Glutamatergic neuron (in vitro differentiated cells): ENCODE measurements at regions not wholly inside any gene's neighbourhood (a gene's known extent, or its start where the extent isn't known, plus 50 kb on each side); places are given as distances from the start of the nearest gene placed in this dataset.

Source experiments
- DNase-seq: peaks from one replicate; pipeline ENCODE4 v3.0.0; 2022
- H3K27ac Mint-ChIP-seq: one replicate; pipeline ENCODE4 v1.8.0; 2020; ENCODE audit warnings: mild to moderate bottlenecking, mixed read lengths, inconsistent platforms; ENCODE audit not compliant: unreplicated experiment
- H3K27me3 Mint-ChIP-seq: one replicate; pipeline ENCODE4 v1.8.0; 2020; ENCODE audit warnings: mild to moderate bottlenecking, moderate library complexity, mixed read lengths, inconsistent platforms; ENCODE audit not compliant: unreplicated experiment
- H3K36me3 Mint-ChIP-seq: one replicate; pipeline ENCODE4 v1.8.0; 2020; ENCODE audit warnings: mild to moderate bottlenecking, mixed read lengths, inconsistent platforms; ENCODE audit not compliant: unreplicated experiment
- H3K4me1 Mint-ChIP-seq: one replicate; pipeline ENCODE4 v1.8.0; 2020; ENCODE audit warnings: mild to moderate bottlenecking, low read depth, mixed read lengths, inconsistent platforms; ENCODE audit not compliant: unreplicated experiment
- H3K4me3 Mint-ChIP-seq: one replicate; pipeline ENCODE4 v1.8.0; 2020; ENCODE audit warnings: mild to moderate bottlenecking, mixed read lengths, inconsistent platforms; ENCODE audit not compliant: unreplicated experiment
- H3K9me3 Mint-ChIP-seq: one replicate; pipeline ENCODE4 v1.8.0; 2020; ENCODE audit warnings: mild to moderate bottlenecking, moderate library complexity, mixed read lengths, inconsistent platforms; ENCODE audit not compliant: unreplicated experiment
- TF ChIP-seq, protein P1 (sequence below): fragments of 200-600 bp; sonication (generic); IDR thresholded peaks from one replicate; pipeline ENCODE4 v1.5.0; 2021; ENCODE audit not compliant: partially characterized antibody, unreplicated experiment

DNA sequence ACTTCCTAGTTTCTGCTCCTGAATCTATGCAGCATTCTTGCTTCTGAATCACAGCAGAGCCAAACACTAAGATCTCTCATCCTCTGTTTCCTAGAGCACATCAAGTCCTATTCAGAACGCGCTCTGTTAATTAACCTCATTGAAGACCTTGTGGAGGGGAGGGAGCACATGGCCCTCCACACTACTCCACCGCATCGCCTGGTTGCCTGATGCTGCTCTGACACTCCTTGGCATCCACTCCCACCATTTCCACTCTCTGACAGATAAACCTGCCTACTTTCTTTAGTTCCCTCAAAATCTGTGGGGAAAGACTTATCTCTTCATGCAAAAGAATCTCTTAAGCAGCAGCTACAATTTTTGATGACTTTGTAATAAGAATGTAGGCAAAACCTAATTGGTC, 802.3 kb upstream of the GYPC start:
- Mint-ChIP-seq H3K27me3 (no peaks in the 10 kb centered on the region), H3K36me3 (no peaks in the 10 kb centered on the region), H3K9me3 (no peaks in the 10 kb centered on the region), H3K4me1 (no peaks in the 10 kb centered on the region), H3K27ac (no peak overlapping the region), H3K4me3 (no peak overlapping the region)
- TF ChIP-seq, protein P1, sequence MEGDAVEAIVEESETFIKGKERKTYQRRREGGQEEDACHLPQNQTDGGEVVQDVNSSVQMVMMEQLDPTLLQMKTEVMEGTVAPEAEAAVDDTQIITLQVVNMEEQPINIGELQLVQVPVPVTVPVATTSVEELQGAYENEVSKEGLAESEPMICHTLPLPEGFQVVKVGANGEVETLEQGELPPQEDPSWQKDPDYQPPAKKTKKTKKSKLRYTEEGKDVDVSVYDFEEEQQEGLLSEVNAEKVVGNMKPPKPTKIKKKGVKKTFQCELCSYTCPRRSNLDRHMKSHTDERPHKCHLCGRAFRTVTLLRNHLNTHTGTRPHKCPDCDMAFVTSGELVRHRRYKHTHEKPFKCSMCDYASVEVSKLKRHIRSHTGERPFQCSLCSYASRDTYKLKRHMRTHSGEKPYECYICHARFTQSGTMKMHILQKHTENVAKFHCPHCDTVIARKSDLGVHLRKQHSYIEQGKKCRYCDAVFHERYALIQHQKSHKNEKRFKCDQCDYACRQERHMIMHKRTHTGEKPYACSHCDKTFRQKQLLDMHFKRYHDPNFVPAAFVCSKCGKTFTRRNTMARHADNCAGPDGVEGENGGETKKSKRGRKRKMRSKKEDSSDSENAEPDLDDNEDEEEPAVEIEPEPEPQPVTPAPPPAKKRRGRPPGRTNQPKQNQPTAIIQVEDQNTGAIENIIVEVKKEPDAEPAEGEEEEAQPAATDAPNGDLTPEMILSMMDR, result no peak
- no peak for DNase-seq

DNA sequence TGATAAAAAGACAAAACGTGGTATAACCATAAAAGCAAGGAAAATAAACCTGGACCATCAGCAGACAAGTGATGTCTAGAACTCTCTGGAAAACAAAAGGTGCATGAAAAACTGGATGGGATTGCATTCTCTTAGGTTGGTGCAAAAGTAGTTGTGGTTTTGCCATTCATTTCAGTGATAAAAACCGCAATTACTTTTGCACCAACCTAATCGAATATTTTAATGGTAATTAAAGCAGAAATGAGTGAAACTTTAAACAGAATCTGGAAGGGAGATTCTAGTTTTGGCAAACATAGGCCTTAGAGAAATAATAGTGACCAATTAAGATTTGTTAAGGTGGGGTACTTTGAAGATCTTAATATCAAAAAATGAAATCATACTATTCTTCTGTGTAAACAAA, 800.8 kb upstream of the GYPC start:
- no peaks in the 10 kb centered on the region for H3K4me1 Mint-ChIP-seq
- no peak overlapping the region for H3K4me3 Mint-ChIP-seq
- H3K27me3 Mint-ChIP-seq, result no peaks in the 10 kb centered on the region
- no peak for DNase-seq
- no peaks in the 10 kb centered on the region for H3K36me3 Mint-ChIP-seq
- H3K9me3 Mint-ChIP-seq, result no peaks in the 10 kb centered on the region
- TF ChIP-seq, protein P1, result no peak
- H3K27ac Mint-ChIP-seq, result no peak overlapping the region

DNA sequence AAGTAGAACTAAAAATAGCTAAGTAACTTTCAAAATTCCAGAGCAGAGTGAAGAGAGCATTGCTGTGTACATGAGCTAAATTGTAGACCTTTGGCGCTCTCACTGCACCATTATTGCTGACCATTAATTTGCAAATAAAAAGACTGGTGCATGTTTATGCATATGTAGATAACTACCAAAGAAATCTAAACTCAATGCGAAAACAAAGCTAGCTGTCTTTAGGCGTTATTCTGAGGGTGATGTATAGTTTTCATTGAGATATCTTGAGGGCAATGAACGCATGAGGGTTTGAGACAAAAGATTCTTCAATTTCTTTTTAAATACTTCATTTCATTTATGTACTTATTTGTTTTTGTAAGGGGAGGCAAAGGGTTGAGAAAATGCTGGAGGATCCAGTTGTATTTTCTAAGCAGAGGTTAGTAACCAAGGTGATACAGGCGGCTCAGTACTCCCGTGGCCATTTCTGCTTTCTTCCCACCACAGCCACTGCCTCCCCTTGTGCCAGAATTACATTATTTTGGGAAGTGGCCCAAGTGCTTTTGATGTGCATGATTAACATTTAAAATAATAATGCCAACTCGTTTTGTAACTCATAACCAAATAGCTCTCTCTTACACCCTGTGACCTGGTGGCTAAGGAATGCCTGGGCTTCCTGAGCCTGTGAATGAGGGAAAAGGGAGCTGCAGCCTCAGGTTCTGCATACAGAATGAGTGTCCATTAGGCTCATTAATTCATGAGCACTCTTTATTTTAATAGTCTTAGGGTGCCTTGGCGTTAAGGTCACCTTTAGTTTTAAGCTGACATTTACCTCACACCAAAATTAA, 797.8 kb upstream of the GYPC start:
- no peaks in the 10 kb centered on the region for H3K4me1 Mint-ChIP-seq
- no peaks in the 10 kb centered on the region for H3K9me3 Mint-ChIP-seq
- TF ChIP-seq, protein P1, result no peak
- H3K36me3 Mint-ChIP-seq, result no peaks in the 10 kb centered on the region
- no peak for DNase-seq
- no peaks in the 10 kb centered on the region for H3K27me3 Mint-ChIP-seq
- no peak overlapping the region for H3K4me3 Mint-ChIP-seq
- no peak overlapping the region for H3K27ac Mint-ChIP-seq

DNA sequence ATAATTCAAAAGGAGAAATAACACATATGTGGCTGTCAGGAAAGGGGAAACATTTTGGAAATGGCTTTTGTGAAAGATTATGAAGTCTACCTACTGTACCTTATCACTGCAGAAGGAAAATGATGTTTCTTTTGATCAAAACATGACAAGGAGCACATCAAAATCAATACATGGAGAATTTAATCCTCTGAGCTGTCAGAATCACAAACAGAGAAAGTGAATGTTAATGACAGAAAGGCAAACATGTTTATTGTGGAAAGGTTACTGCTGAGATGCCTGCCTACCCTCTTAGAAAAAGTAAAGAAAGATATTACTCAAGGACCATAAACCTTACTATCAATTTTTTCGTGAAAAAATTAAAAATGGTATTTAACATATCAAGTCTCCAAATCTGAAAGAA, 794.5 kb upstream of the GYPC start:
- TF ChIP-seq, protein P1, result no peak
- DNase-seq, result no peak
- Mint-ChIP-seq H3K4me1 (no peaks in the 10 kb centered on the region), H3K4me3 (no peak overlapping the region), H3K27ac (no peak overlapping the region), H3K27me3 (peaks cover 2% of the 10 kb centered on the region), H3K9me3 (no peaks in the 10 kb centered on the region), H3K36me3 (no peaks in the 10 kb centered on the region)

DNA sequence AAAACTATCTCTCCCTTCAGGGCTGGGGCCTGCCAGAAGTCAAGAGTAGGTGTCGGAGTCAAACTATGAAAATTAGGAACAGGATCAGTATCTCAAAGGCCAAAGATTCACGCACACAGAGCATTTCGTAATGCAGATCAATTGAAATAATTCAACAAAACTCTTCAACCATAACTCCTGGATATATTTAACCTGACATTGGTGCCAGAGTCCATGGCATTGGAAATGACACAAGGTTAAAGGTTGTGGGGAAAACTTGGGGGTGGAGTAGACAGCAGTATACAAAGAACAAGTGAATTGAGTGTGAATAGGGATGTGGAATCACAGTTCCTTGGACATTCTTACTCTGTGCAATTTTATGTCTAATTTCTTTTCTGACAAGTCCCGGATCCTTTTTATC, 788.0 kb upstream of the GYPC start:
- TF ChIP-seq, protein P1, result no peak
- H3K36me3 Mint-ChIP-seq, result no peaks in the 10 kb centered on the region
- no peaks in the 10 kb centered on the region for H3K9me3 Mint-ChIP-seq
- H3K27ac Mint-ChIP-seq, result no peak overlapping the region
- no peaks in the 10 kb centered on the region for H3K4me1 Mint-ChIP-seq
- peaks cover 2% of the 10 kb centered on the region for H3K27me3 Mint-ChIP-seq
- no peak for DNase-seq
- no peak overlapping the region for H3K4me3 Mint-ChIP-seq
